Epithelial cell of esophagus (primary cell): ENCODE measurements at regions not wholly inside any gene's neighbourhood (a gene's known extent, or its start where the extent isn't known, plus 50 kb on each side); places are given as distances from the start of the nearest gene placed in this dataset.

Source experiments
- DNase-seq: peaks from one replicate; pipeline ENCODE4 v3.0.0; 2010; ENCODE audit warnings: low read depth
- H3K4me3 ChIP-seq: 2 replicates; pipeline ENCODE4 v1.5.1; 2011; ENCODE audit warnings: mild to moderate bottlenecking, low read length, control low read depth
- TF ChIP-seq, protein P1 (sequence below): IDR thresholded peaks from 2 replicates; pipeline ENCODE4 v1.5.1; 2011; ENCODE audit warnings: low read depth, mild to moderate bottlenecking, low read length, control low read depth, inconsistent platforms; ENCODE audit not compliant: insufficient read depth; ENCODE audit errors: missing control alignments

DNA sequence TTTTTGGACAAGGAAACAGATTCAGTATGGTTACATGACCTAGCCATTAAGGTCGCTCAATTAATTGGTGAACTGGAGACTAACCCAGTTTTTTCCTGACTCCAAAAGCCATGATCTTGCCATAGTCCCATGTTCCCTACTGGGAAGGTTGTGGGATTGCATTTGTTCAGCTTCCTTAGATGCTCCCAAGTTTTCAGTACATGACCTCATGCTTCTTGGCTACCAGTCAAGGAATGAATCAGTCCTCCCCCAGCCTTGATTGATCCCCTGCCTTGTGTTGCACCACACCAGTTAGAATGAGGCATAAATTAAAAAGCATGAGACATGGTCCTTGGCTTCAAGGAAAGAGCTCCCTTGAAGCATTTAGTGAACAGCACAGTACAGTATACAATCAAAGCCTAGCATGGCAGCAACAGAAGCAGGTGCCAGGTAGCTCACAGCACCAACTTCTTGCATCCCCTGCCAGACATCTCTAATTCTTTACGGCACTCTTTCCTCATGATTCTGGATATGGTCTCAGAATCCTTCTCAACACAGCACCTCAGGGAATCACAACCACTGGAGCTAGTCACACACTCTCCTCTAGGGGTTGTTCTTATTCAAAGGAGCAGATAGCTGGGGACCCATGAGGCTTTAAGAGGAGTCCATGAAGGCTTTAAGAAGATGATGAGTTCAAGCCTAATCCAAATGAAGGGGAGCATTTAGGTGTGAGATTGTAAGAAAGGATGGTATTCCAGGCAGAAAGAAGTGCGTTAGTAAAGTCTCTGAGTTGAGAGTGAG is 295.5 kb upstream of the CLINT1 start:
- peak; percentile 92 for DNase-seq
- no peak overlapping the region for H3K4me3 ChIP-seq
- TF ChIP-seq, protein P1, sequence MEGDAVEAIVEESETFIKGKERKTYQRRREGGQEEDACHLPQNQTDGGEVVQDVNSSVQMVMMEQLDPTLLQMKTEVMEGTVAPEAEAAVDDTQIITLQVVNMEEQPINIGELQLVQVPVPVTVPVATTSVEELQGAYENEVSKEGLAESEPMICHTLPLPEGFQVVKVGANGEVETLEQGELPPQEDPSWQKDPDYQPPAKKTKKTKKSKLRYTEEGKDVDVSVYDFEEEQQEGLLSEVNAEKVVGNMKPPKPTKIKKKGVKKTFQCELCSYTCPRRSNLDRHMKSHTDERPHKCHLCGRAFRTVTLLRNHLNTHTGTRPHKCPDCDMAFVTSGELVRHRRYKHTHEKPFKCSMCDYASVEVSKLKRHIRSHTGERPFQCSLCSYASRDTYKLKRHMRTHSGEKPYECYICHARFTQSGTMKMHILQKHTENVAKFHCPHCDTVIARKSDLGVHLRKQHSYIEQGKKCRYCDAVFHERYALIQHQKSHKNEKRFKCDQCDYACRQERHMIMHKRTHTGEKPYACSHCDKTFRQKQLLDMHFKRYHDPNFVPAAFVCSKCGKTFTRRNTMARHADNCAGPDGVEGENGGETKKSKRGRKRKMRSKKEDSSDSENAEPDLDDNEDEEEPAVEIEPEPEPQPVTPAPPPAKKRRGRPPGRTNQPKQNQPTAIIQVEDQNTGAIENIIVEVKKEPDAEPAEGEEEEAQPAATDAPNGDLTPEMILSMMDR = no peak

DNA sequence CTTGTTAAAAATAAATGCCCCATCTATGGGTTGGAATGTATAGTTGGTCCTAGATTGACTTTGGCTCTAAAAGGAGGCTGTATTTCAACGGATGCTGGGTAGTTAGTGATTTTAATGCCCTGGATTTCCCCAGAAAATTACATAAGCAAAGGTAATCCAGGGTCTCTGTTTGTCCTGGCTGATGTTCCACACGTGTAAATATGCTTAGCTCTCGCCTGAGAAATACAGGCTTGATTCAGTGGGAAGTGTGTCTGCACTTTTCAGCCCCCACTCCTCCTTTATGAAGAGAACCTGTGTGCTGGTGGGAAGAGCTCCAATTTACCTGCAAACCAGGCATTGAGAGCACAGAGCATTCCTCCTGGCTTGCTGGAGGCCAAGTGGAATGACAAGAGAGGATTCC is 294.6 kb upstream of the CLINT1 start:
- TF ChIP-seq, protein P1 = no peak
- no peak for DNase-seq
- no peak overlapping the region for H3K4me3 ChIP-seq

DNA sequence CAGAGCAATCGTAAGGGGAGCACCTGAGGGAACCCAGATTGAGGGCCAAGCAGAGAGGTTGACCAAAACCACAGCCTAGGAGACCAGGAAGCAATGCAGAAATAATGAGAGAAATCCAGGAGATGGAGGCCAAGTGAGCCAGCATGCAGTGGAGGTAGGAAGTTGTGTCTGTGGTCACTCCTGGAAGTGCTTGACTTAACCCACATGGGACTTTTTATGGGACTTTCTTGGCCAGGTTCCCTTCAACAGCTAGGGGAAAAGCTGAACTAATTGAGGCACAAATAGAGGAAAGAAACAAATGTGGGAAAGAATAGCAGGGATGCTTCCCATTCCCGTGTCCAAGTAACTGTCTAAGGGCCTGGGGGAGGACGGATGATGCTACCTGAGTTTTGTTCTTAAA is 293.2 kb upstream of the CLINT1 start:
- TF ChIP-seq, protein P1 = no peak
- H3K4me3 ChIP-seq = no peak overlapping the region
- DNase-seq = no peak

DNA sequence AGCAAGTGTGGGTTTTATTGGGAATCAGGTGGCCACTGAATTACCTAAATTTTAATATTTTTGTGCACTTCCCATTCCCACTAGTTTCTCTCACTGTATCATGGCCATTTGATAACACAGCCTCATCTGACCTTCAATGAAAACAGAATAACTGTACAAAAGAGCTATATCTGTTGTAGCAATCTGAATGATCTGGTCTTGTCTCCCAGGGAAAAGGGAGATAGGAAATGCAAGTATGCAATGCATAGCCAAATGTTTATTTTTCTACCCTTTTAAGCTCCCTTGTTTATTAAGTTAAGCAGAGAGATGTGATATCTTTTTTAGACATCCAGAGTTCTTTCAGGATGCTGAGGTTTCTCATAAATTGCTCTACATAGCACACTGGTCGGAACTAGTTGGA is 288.3 kb upstream of the CLINT1 start:
- no peak for DNase-seq
- TF ChIP-seq, protein P1 = no peak
- H3K4me3 ChIP-seq = no peak overlapping the region

DNA sequence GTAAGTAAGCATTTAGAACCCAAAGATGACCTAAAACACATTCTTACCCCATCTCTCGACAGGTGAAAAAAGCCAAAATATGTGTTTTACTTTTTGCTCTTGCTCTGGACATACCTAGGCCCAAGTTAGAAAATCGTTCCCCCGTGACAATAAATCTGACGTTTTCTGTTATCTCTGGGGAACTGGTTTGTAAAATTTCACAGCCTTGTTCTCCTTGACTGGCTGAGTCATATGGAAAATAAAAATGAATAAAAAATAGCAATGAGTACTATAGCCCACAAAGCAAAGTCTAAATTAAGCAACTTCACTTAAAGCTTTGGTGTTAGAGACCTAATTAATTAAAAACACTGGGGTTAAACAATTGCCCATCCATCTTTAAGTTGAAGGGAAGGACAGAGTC is 286.9 kb upstream of the CLINT1 start:
- H3K4me3 ChIP-seq = no peak overlapping the region
- no peak for DNase-seq
- TF ChIP-seq, protein P1 = no peak

DNA sequence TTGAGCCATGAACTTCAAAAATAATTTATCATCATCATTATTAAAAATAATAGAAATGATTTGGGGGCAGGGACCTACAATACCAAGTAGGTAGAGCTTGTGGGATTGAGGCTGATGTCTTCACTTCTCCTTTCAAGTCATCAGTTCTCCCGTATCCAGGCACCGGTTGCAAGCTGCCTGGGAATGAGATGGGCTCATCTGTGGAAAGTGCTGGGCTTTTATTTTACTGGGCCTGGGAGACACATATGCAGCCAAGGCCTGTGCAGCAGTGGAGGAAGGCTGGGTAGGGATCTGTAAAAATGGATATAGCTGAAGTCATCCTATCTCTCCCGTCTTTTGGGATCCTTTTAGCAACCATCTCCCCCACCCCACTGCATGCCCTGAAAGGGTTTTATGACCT is 284.1 kb upstream of the CLINT1 start:
- no peak for DNase-seq
- H3K4me3 ChIP-seq = no peak overlapping the region
- TF ChIP-seq, protein P1 = no peak

DNA sequence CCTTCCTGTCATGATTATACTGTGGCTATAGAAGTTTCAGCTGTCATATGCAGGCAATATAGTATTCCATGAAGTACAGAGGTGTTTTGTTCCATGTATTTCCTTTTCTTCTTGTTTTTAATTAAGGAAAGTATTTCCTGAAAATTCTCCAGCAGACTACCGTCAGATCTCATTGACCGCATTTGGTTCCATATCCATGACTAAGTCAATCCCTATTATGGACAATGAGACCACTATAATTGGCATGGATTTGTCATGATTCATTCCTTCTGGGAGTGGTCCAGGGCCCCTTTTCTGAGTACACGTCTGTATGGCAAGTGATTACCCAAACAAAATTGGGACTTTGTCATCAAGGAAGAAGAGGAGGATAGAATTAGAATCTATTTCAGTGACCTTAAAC is 283.2 kb upstream of the CLINT1 start:
- no peak for DNase-seq
- TF ChIP-seq, protein P1 = no peak
- no peak overlapping the region for H3K4me3 ChIP-seq
